SK-N-MC (cell line): ENCODE measurements at regions not wholly inside any gene's neighbourhood (a gene's known extent, or its start where the extent isn't known, plus 50 kb on each side); places are given as distances from the start of the nearest gene placed in this dataset.

Experiments
- EZH2 ChIP-seq: fragments of 200-600 bp; sonication (generic); IDR thresholded peaks from one replicate; pipeline ENCODE4 v1.6.1; 2017; ENCODE audit warnings: antibody characterized with exemption
- POLR2AphosphoS5 ChIP-seq: IDR thresholded peaks from 2 replicates; pipeline ENCODE4 v1.6.1; 2012; ENCODE audit warnings: mild to moderate bottlenecking, low read depth, low read length, borderline replicate concordance

DNA sequence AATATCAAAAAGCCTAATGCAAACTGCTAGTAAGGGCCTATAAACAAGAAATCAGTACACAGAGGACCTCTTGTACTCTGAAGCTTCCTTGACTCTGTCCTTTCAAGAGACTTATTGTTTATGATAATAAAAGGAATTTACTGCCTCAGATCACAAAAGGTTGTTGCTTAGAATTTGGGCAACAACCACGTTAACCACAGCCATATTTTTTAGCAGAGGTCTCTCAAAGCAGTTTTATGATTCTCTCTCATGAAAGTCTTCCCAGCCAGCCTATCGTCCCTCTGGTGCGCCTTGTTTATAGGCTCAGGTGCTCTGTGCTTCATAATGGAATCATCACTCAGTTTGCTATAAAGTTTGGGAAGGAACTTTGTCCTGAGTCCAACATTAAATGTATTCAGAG is 270.6 kb downstream of the RCHY1 start:
- TF ChIP-seq EZH2 (no peak), POLR2AphosphoS5 (no peak)
